Loucy (cell line): ENCODE measurements at regions not wholly inside any gene's neighbourhood (a gene's known extent, or its start where the extent isn't known, plus 50 kb on each side); places are given as distances from the start of the nearest gene placed in this dataset.

ENCODE experiments used
- H2AFZ ChIP-seq: fragments of 200-600 bp; sonication (generic); 2 replicates; pipeline ENCODE4 v1.6.0; 2016; ENCODE audit warnings: antibody characterized with exemption, mild to moderate bottlenecking, low read length, moderate library complexity
- H3F3A ChIP-seq: fragments of 200-600 bp; 2 replicates; pipeline ENCODE4 v1.6.0; 2016; ENCODE audit warnings: antibody characterized with exemption, low read depth, mild to moderate bottlenecking
- H3K27me3 ChIP-seq: fragments of 200-600 bp; sonication (generic); 2 replicates; pipeline ENCODE4 v1.6.1; 2014; ENCODE audit warnings: low read length, mild to moderate bottlenecking; ENCODE audit not compliant: insufficient read depth, poor library complexity, severe bottlenecking
- H3K36me3 ChIP-seq: fragments of 200-600 bp; sonication (generic); 2 replicates; pipeline ENCODE4 v1.6.1; 2016; ENCODE audit warnings: low read length; ENCODE audit not compliant: insufficient read depth
- H3K4me1 ChIP-seq: fragments of 200-600 bp; sonication (generic); 2 replicates; pipeline ENCODE4 v1.5.1; 2014; ENCODE audit warnings: low read length, mild to moderate bottlenecking; ENCODE audit not compliant: insufficient read depth, poor library complexity, severe bottlenecking
- H3K4me2 ChIP-seq: fragments of 200-600 bp; sonication (generic); 2 replicates; pipeline ENCODE4 v1.6.0; 2014; ENCODE audit warnings: antibody characterized with exemption, low read length, low read depth, mild to moderate bottlenecking; ENCODE audit not compliant: poor library complexity, severe bottlenecking
- H3K4me3 ChIP-seq: fragments of 200-600 bp; sonication (generic); 2 replicates; pipeline ENCODE4 v1.5.1; 2014; ENCODE audit warnings: low read length, mild to moderate bottlenecking, mixed read lengths; ENCODE audit not compliant: poor library complexity, severe bottlenecking
- H3K79me2 ChIP-seq: fragments of 200-600 bp; sonication (generic); 2 replicates; pipeline ENCODE4 v1.6.1; 2014; ENCODE audit warnings: low read length; ENCODE audit not compliant: insufficient read depth
- H3K9ac ChIP-seq: fragments of 200-600 bp; sonication (generic); 2 replicates; pipeline ENCODE4 v1.6.0; 2014; ENCODE audit warnings: mild to moderate bottlenecking, low read depth, low read length, moderate library complexity; ENCODE audit not compliant: poor library complexity, severe bottlenecking
- H3K9me2 ChIP-seq: fragments of 200-600 bp; sonication (generic); replicated peaks from 2 replicates; pipeline ENCODE4 v1.6.1; 2016; ENCODE audit warnings: low read depth, low read length, mixed read lengths
- H3K9me3 ChIP-seq: fragments of 200-600 bp; sonication (generic); 2 replicates; pipeline ENCODE4 v1.6.1; 2014; ENCODE audit warnings: mild to moderate bottlenecking, antibody characterized with exemption, low read length, low read depth; ENCODE audit not compliant: insufficient read depth
- H4K20me1 ChIP-seq: fragments of 200-600 bp; sonication (generic); 2 replicates; pipeline ENCODE4 v1.6.0; 2014; ENCODE audit warnings: antibody characterized with exemption, low read length, mild to moderate bottlenecking; ENCODE audit not compliant: insufficient read depth, poor library complexity, severe bottlenecking
- CTCF ChIP-seq: fragments of 200-600 bp; sonication (generic); conservative IDR thresholded peaks from 2 replicates; pipeline ENCODE4 v1.5.1; 2014; ENCODE audit warnings: mild to moderate bottlenecking, antibody characterized with exemption, low read length
- EZH2phosphoT487 ChIP-seq: fragments of 200-600 bp; IDR thresholded peaks from 2 replicates; pipeline ENCODE4 v1.6.1; 2018; ENCODE audit warnings: antibody characterized with exemption, mild to moderate bottlenecking, moderate library complexity, borderline replicate concordance

GRCh38 chr5:61625681-61626621 is 293.9 kb downstream of the ZSWIM6 start:
- peaks cover 13% of the 10 kb centered on the region for H3K4me1 ChIP-seq
- peaks cover 15% of the 10 kb centered on the region for H3K27me3 ChIP-seq
- H3K79me2 ChIP-seq: no peaks in the 10 kb centered on the region
- no peaks in the 10 kb centered on the region for H3K36me3 ChIP-seq
- no peaks in the 10 kb centered on the region for H3K9me2 ChIP-seq
- H3F3A ChIP-seq: no peaks in the 10 kb centered on the region
- H3K9me3 ChIP-seq: no peaks in the 10 kb centered on the region
- H2AFZ ChIP-seq: peak overlapping the region; percentile 51; the same call in 1 of the 2 replicates
- H3K4me3 ChIP-seq: peak overlapping the region; percentile 71
- H4K20me1 ChIP-seq: no peaks in the 10 kb centered on the region
- peak overlapping the region; percentile 84 for H3K4me2 ChIP-seq
- H3K9ac ChIP-seq: peak overlapping the region; percentile 26
- no peak for TF ChIP-seq CTCF

GRCh38 chr5:61626639-61627282 is 294.7 kb downstream of the ZSWIM6 start:
- H4K20me1 ChIP-seq: no peaks in the 10 kb centered on the region
- no peaks in the 10 kb centered on the region for H3F3A ChIP-seq
- no peak overlapping the region for H2AFZ ChIP-seq
- H3K9me2 ChIP-seq: no peaks in the 10 kb centered on the region
- no peaks in the 10 kb centered on the region for H3K9me3 ChIP-seq
- H3K79me2 ChIP-seq: no peaks in the 10 kb centered on the region
- no peaks in the 10 kb centered on the region for H3K36me3 ChIP-seq
- peaks cover 13% of the 10 kb centered on the region for H3K4me1 ChIP-seq
- peaks cover 15% of the 10 kb centered on the region for H3K27me3 ChIP-seq
- H3K4me2 ChIP-seq: peak overlapping the region; percentile 84
- H3K9ac ChIP-seq: no peak overlapping the region
- no peak for TF ChIP-seq CTCF
- TF ChIP-seq EZH2phosphoT487: no peak
- no peak overlapping the region for H3K4me3 ChIP-seq

- Histone ChIP-seq H3K36me3 (no peaks in the 10 kb centered on the region), H3K4me3 (no peak overlapping the region), H3K9ac (no peak overlapping the region), H3K9me3 (no peaks in the 10 kb centered on the region), H3K27me3 (peaks cover 15% of the 10 kb centered on the region), H3K9me2 (no peaks in the 10 kb centered on the region), H2AFZ (no peak overlapping the region), H3F3A (no peaks in the 10 kb centered on the region), H3K4me1 (peaks cover 13% of the 10 kb centered on the region), H3K79me2 (no peaks in the 10 kb centered on the region), H4K20me1 (no peaks in the 10 kb centered on the region), H3K4me2 (no peak overlapping the region)
- no peak for TF ChIP-seq CTCF
- TF ChIP-seq EZH2phosphoT487: no peak
These were observed 295.5 kb downstream of the ZSWIM6 start for GRCh38 chr5:61627531-61627930.
